SJSA1 (cell line): ENCODE measurements at regions not wholly inside any gene's neighbourhood (a gene's known extent, or its start where the extent isn't known, plus 50 kb on each side); places are given as distances from the start of the nearest gene placed in this dataset.
A peak's percentile ranks its signal among the peaks of the same experiment; 100 is the strongest.

Experiments used
- DNase-seq, 2 experiments: peaks; one replicate each; pipeline ENCODE4 v3.0.0-alpha.2; 2015 to 2020; ENCODE audit warnings: low spot score in 2 of 2, low read depth in 1 of 2
- H3K27ac ChIP-seq: fragments of 250-450 bp; sonication (Bioruptor Pico); 2 replicates; pipeline ENCODE4 v1.5.1; 2020; ENCODE audit warnings: mild to moderate bottlenecking, moderate library complexity
- H3K27me3 ChIP-seq: fragments of 250-450 bp; sonication (Bioruptor Pico); replicated peaks from 2 replicates; pipeline ENCODE4 v1.5.1; 2020; ENCODE audit warnings: mild to moderate bottlenecking, moderate library complexity
- H3K36me3 ChIP-seq: fragments of 250-450 bp; sonication (Bioruptor Pico); 2 replicates; pipeline ENCODE4 v1.5.1; 2020; ENCODE audit warnings: mild to moderate bottlenecking
- H3K4me1 ChIP-seq: fragments of 250-450 bp; sonication (Bioruptor Pico); replicated peaks from 2 replicates; pipeline ENCODE4 v1.6.1; 2021; ENCODE audit warnings: mild to moderate bottlenecking
- H3K4me3 ChIP-seq: fragments of 250-450 bp; sonication (Bioruptor Pico); 2 replicates; pipeline ENCODE4 v1.5.1; 2020; ENCODE audit warnings: mild to moderate bottlenecking
- H3K9me3 ChIP-seq: fragments of 250-450 bp; sonication (Bioruptor Pico); replicated peaks from 2 replicates; pipeline ENCODE4 v1.5.1; 2020; ENCODE audit warnings: mild to moderate bottlenecking

- Histone ChIP-seq H3K36me3 (no peaks in the 10 kb centered on the region), H3K27me3 (no peaks in the 10 kb centered on the region), H3K9me3 (no peaks in the 10 kb centered on the region), H3K4me3 (no peak overlapping the region), H3K27ac (no peak overlapping the region), H3K4me1 (no peaks in the 10 kb centered on the region)
- DNase-seq: no peak
Observed at GRCh38 chr14:98736701-98737338, 535.2 kb downstream of the BCL11B start.

- Histone ChIP-seq H3K4me1 (no peaks in the 10 kb centered on the region), H3K27ac (no peak overlapping the region), H3K4me3 (no peak overlapping the region), H3K9me3 (no peaks in the 10 kb centered on the region), H3K36me3 (no peaks in the 10 kb centered on the region), H3K27me3 (no peaks in the 10 kb centered on the region)
- DNase-seq: no peak
Observed at GRCh38 chr14:98741523-98741922, 530.5 kb downstream of the BCL11B start.

DNA sequence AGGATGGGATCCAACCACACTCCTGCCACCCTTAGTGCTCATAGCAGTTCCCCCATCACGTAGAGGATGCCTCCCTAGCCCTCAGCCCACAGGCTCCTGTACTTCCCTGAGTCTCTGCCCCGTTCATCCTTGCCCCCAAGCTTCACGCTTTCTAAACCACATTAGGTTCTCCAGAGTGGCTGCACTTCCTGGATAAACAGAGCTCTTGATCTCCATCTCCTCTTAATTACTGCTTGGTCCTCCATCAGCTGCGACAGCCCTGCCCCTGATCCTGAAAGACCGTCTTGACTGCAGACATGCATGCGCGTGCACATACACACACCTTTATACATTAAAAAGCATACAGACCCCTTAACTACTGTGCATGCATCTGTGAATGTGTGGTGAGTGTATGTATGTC lies 530.0 kb downstream of the BCL11B start:
- no peaks in the 10 kb centered on the region for H3K9me3 ChIP-seq
- H3K27me3 ChIP-seq: no peaks in the 10 kb centered on the region
- DNase-seq: no peak
- no peak overlapping the region for H3K4me3 ChIP-seq
- H3K4me1 ChIP-seq: no peaks in the 10 kb centered on the region
- no peaks in the 10 kb centered on the region for H3K36me3 ChIP-seq
- H3K27ac ChIP-seq: no peak overlapping the region

- Histone ChIP-seq H3K4me3 (no peak overlapping the region), H3K9me3 (no peaks in the 10 kb centered on the region), H3K4me1 (no peaks in the 10 kb centered on the region), H3K27me3 (no peaks in the 10 kb centered on the region), H3K27ac (no peak overlapping the region), H3K36me3 (no peaks in the 10 kb centered on the region)
- no peak for DNase-seq
Observed at GRCh38 chr14:98743536-98743935, 528.5 kb downstream of the BCL11B start.

- no peak overlapping the region for H3K4me3 ChIP-seq
- H3K4me1 ChIP-seq: no peaks in the 10 kb centered on the region
- H3K27me3 ChIP-seq: no peaks in the 10 kb centered on the region
- H3K9me3 ChIP-seq: no peaks in the 10 kb centered on the region
- no peak overlapping the region for H3K27ac ChIP-seq
- DNase-seq: no peak
- H3K36me3 ChIP-seq: no peaks in the 10 kb centered on the region
Observed at GRCh38 chr14:98748966-98749365, 523.0 kb downstream of the BCL11B start.

GRCh38 chr14:98751110-98751509 lies 520.9 kb downstream of the BCL11B start:
- H3K9me3 ChIP-seq: no peaks in the 10 kb centered on the region
- no peaks in the 10 kb centered on the region; the same call in 1 of the 2 replicates for H3K4me1 ChIP-seq
- no peaks in the 10 kb centered on the region for H3K36me3 ChIP-seq
- no peak overlapping the region for H3K4me3 ChIP-seq
- DNase-seq: no peak
- no peaks in the 10 kb centered on the region for H3K27me3 ChIP-seq
- H3K27ac ChIP-seq: no peak overlapping the region

- no peaks in the 10 kb centered on the region for H3K27me3 ChIP-seq
- H3K27ac ChIP-seq: no peak overlapping the region
- DNase-seq: no peak
- H3K4me1 ChIP-seq: no peaks in the 10 kb centered on the region; the same call in 1 of the 2 replicates
- H3K36me3 ChIP-seq: no peaks in the 10 kb centered on the region
- no peaks in the 10 kb centered on the region; the same call in 1 of the 2 replicates for H3K9me3 ChIP-seq
- H3K4me3 ChIP-seq: no peak overlapping the region
Observed at GRCh38 chr14:98752660-98753059, 519.3 kb downstream of the BCL11B start.

- Histone ChIP-seq H3K4me1 (no peaks in the 10 kb centered on the region; the same call in 1 of the 2 replicates), H3K9me3 (no peaks in the 10 kb centered on the region; the same call in 1 of the 2 replicates), H3K27ac (no peak overlapping the region), H3K27me3 (no peaks in the 10 kb centered on the region), H3K4me3 (no peak overlapping the region), H3K36me3 (no peaks in the 10 kb centered on the region)
- peak in 1 of 2 experiments; percentile 4 for DNase-seq
Observed at GRCh38 chr14:98754343-98755020, 517.5 kb downstream of the BCL11B start.

GRCh38 chr14:98756749-98757148 lies 515.2 kb downstream of the BCL11B start:
- H3K4me3 ChIP-seq: no peak overlapping the region
- no peaks in the 10 kb centered on the region; the same call in 1 of the 2 replicates for H3K9me3 ChIP-seq
- no peaks in the 10 kb centered on the region for H3K27me3 ChIP-seq
- no peak for DNase-seq
- H3K27ac ChIP-seq: no peak overlapping the region
- H3K36me3 ChIP-seq: no peaks in the 10 kb centered on the region
- H3K4me1 ChIP-seq: no peaks in the 10 kb centered on the region; the same call in 1 of the 2 replicates

- Histone ChIP-seq H3K9me3 (no peaks in the 10 kb centered on the region; the same call in 1 of the 2 replicates), H3K27me3 (no peaks in the 10 kb centered on the region), H3K36me3 (no peaks in the 10 kb centered on the region), H3K4me1 (no peaks in the 10 kb centered on the region; the same call in 1 of the 2 replicates), H3K27ac (no peak overlapping the region), H3K4me3 (no peak overlapping the region)
- DNase-seq: no peak
Observed at GRCh38 chr14:98758440-98758839, 513.6 kb downstream of the BCL11B start.

- Histone ChIP-seq H3K9me3 (no peaks in the 10 kb centered on the region), H3K27ac (no peak overlapping the region), H3K4me1 (peaks cover 7% of the 10 kb centered on the region; the same call in 1 of the 2 replicates), H3K27me3 (no peaks in the 10 kb centered on the region), H3K4me3 (no peak overlapping the region), H3K36me3 (no peaks in the 10 kb centered on the region)
- no peak for DNase-seq
Observed at GRCh38 chr14:98761993-98762392, 510.0 kb downstream of the BCL11B start.

GRCh38 chr14:98766818-98767217 lies 505.2 kb downstream of the BCL11B start:
- H3K27me3 ChIP-seq: no peaks in the 10 kb centered on the region

GRCh38 chr14:98769326-98769725 lies 502.7 kb downstream of the BCL11B start:
- no peaks in the 10 kb centered on the region for H3K27me3 ChIP-seq
- H3K4me1 ChIP-seq: peaks cover 9% of the 10 kb centered on the region; the same call in 1 of the 2 replicates
- no peak overlapping the region for H3K4me3 ChIP-seq
- no peaks in the 10 kb centered on the region for H3K9me3 ChIP-seq
- DNase-seq: no peak
- no peak overlapping the region for H3K27ac ChIP-seq
- no peaks in the 10 kb centered on the region for H3K36me3 ChIP-seq

More at GRCh38 chr14:98766818-98767217, 505.2 kb downstream of the BCL11B start:
- Histone ChIP-seq H3K9me3 (no peaks in the 10 kb centered on the region), H3K4me1 (peaks cover 9% of the 10 kb centered on the region; the same call in 1 of the 2 replicates), H3K4me3 (no peak overlapping the region), H3K36me3 (no peaks in the 10 kb centered on the region), H3K27ac (no peak overlapping the region)
- peak in 1 of 2 experiments; percentile 6 for DNase-seq

- Histone ChIP-seq H3K36me3 (no peaks in the 10 kb centered on the region), H3K9me3 (no peaks in the 10 kb centered on the region), H3K4me1 (peaks cover 9% of the 10 kb centered on the region; the same call in 1 of the 2 replicates), H3K27me3 (no peaks in the 10 kb centered on the region), H3K4me3 (no peak overlapping the region), H3K27ac (no peak overlapping the region)
- no peak for DNase-seq
Observed at GRCh38 chr14:98770151-98770550, 501.8 kb downstream of the BCL11B start.
